ENCODE measurements at regions not wholly inside any gene's neighbourhood (a gene's known extent, or its start where the extent isn't known, plus 50 kb on each side); places are given as distances from the start of the nearest gene placed in this dataset.

DNA sequence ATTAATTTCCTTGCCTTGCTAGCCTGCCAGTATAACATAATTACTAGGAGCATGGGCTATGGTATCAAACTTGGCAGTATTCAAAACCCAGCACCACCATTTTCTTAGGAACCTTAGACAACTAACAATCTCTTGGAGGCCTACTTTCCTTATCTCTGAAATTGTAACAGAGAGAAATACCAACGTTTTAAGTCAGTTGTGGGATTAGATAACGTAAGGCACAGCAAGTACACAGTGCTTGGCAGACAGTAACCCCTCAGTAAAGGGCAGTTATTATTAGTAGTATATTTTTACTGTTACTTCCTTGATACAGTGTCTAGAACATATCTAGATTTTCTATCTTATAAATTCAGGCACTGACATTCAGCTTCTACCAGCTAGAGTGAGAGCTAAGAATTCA is 309.6 kb downstream of the ACTL7B start:
- DNase-seq: no peak

DNA sequence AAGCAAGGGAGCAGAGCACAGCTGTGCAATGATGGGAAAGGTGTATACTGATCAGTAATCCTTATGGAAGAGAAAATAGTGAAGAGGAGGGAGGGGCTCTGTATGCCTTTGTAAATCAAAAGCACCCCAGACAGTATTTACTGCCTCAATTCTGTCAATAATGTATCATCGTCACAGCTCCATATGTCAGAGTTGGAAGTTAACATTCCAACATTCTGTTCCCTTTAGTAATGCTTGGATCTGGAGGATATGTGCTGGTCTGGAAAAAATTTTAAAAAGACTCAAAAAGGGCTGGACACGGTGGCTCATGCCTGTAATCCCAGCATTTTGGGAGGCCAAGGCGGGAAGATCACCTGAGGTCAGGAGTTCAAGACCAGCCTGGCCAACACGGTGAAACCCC is 310.4 kb downstream of the ACTL7B start:
- no peak for DNase-seq

DNA sequence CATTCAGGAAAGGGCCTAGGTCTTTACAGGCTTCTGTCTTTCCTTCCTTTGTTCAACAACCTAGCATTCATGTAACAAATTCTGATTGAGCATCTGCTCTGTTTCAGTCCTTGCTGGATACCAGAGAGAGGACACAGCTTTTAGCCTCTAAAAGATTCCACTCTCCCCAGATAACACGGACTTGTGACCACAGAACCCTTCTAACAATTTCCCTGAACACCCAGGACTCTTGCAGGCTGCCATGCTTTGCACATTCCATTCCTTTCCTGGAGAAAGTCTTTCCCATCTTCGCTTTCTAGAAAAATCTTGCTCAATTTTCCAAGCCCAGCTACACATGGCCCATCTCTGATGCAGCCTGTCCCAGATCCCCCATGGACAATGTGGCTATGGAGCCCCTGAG is 310.9 kb downstream of the ACTL7B start:
- DNase-seq: no peak

DNA sequence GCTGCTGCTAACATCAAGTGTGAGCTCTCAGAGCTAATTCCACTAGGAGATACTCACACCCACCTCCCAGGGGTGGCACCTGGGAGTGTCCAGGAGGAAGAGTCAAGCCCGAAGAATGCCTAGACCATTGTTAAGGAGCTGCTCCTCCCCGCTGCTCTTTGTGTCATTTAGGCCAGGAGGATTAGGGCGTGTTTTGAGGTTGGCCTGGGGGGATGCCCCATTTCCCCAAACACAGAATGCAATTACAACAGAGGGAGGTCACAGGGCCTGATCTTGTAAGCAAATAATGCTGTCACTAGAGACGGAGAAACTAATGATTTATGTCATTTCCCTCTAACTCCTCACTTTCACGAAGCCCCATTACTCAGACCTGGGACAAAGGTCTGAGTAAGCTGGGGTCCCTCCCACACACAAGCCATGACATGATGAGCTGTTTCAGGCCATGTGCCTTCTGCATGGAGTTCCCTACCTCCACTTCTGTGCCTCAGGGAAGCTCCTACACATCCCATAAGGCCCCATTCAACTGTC is 312.5 kb downstream of the ACTL7B start:
- peak; percentile 54 for DNase-seq

DNA sequence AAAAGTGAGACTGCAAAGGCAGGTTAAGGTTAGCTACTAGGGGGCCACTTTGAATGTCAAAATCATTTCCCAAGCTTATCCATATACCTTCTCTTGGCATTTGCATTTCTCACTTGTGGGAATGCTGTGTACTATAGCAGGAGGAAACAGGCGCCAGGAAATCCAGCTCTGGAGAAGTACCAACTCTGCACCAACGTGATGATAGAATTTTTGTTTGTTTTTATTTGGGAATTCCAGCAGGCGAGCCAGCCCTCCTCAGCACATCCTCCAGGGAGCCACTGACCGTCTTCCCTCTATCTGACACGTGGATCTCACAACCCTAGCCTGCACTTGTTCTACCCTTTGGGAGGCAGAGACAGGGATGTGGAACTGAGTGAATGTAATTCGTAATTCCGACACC is 318.0 kb downstream of the ACTL7B start:
- no peak for DNase-seq

DNA sequence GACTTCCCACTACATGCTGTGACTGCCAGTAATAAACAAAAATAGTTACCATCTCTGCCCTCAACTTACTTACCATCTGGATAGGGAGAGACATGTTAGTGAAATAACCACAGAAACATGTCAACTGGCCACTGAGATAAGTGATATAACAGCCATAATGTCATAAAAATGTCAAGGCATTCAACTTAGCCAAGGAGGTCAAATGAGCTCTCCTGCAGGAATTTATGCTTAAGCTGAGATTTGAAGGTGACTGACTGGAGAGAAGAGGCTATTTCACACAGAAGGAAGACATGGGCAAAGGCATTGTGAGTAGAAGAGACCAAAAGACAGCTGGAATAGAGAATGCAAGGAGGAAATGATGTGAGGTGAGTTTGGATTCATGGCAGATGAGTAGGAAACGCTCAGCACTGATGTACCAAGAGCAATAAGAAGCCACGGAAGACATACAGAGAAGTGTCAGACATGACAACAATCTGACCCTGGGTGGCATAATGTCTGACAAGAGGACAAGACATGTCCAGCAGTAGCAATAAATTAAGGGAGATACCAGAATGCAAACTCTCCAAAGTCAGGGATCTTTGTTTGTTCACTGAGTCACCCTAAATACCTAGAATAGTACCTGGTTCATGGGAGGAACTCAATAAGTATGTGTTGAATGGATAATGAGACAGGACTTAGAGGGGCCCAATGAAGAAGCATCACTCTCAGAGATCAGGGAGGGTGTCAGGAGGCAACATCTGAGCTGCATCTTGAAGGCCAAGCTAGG is 318.8 kb downstream of the ACTL7B start:
- no peak for DNase-seq

DNA sequence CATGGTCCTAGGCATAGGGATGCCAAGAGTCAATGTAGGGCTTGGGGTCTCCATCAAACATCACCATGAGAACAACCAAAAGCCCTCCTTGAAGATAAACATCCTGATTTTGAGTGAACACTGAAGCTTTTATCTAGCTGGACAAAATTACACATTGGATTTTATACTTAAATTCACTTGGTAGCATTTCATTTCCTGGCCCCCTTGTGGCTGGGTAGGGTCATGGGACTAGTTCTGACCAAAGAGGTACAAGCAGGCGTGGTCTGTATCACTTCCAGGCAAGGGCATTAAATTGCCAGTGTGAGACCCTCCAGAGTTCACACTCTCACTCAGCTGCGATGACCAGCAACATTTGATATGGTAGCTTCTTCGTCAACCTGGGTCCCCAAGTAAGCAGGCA is 320.3 kb downstream of the ACTL7B start:
- DNase-seq: no peak

DNA sequence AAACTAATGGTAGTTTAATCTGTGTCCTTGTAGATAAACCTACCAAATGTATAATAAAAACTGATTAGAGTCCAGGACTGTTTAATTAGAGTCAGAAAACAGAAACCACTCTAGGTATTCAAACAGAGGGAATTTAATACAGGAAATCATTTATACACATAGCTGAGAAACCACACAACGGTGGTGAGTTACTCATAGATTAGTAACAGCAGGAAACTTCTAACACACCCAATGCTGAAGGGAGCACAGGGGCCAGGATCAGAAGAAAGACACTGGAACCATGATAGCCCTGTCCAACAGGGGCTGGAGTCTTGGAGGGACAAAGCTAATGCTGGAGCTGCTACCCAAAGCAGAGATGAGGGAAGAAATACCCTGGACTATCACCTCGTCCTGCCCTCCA is 321.0 kb downstream of the ACTL7B start:
- DNase-seq: no peak

DNA sequence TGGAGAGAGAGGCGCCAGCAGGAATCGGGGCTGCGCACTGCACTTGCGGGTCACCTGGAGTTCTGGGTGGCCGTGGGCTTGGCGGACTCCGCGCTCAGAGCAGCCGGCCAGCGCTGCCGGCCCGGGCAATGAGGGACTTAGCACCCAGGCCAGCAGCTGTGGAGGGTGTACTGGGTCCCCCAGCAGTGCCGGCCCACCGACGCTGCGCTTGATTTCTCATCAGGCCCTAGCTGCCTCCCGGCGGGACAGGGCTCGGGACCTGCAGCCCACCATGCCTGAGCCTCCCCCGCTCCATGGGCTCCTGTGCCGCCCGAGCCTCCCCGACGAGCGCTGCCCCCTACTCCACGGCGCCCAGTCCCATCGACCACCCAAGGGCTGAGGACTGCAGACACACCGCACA is 325.6 kb downstream of the ACTL7B start:
- no peak for DNase-seq

DNA sequence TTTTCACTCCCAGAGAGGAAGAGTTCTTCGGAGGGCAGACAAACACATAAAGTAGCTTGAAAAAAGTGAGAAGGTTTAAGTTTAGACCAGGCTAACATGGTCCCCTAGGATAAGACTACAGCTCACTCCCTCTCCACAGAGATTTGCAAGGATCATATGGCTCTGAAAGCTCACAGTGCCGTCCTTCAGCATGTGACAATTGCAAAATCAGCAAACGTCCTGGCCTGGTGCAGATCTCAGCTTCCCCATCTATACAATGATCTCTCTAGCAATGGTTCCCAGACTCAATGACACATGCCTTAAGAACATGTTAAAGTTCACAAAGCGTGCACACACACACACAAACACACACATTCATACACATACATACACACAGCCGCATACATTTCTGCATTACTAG is 327.6 kb downstream of the ACTL7B start:
- no peak for DNase-seq

DNA sequence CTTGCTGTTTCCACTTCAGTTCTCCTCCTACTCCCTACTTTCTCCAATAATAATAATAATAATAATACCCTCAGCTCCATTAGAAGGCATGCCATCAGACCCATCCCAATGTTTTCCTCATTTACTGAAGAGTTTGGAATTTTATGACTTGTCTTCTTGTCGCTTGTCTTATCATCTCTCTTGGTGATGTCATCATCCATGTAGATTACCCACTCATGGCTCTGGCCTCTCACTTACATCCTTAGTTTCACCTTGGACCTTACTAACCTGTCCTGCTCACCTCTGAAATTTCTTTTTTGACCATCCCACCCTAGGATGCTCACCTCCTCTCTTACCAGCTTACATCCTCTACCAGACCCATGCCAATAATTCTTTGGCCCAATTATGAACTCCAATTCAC is 329.3 kb downstream of the ACTL7B start:
- DNase-seq: no peak

DNA sequence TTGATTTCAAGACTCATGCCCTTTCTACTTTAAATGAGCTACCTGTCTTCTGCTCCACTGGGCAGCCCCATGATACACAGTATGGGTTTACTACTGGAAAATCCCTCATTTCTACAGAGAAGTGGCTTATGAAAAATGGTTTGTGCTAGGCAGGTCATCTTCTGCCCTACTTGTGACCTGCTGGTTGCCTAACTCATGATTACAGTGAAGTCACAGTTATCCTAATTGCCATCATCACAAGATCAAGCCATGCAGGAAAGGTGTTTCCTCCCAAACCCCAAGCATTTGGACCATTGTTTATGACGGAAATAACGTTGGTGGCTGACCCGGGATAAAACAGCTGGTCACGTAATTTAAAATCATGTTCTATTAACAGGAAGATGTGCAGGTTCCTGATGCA is 330.6 kb downstream of the ACTL7B start:
- DNase-seq: no peak

DNA sequence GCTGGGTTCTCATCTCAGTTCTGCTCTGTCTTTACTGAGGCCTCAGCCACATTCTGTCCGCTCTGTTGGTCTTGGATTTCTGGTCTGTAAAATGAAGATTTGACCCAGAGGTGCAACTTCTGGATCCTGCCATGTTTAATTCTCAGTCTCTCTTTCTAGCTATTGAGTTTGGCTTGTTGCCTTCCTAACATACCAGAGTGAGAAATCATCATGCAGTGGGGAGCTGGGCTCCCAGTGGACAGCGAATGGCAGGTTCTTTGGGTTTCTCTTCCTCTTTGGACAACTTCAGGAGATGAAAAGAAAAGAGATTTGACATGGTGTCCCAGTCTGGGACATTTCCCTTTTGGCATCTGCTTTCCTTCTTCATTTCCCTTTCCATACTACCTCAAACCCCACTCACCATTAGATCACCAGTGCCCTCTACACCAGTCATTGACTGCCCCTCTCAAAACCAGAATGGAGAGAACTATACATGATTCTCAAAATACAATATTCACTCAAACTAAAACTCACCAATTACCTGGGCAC is 334.7 kb downstream of the ACTL7B start:
- DNase-seq: no peak

DNA sequence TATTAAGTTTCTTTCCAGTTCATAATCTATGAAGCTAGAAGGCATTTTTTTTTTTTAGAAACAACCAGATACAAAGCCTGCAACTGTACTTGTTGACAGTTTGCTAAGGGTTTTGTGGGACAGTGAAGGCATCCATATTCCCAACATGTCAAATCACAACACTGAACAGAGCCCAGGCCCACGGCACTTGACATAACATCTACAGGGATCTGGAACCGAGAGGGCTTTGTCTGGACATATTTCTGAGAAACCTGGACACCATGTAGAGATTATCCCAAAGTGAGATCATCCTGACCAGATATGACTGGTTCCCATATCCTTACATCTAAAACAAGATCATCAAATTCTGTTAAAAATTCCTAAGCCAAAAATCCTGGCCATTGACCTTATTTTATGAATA is 336.3 kb downstream of the ACTL7B start:
- DNase-seq: no peak

DNA sequence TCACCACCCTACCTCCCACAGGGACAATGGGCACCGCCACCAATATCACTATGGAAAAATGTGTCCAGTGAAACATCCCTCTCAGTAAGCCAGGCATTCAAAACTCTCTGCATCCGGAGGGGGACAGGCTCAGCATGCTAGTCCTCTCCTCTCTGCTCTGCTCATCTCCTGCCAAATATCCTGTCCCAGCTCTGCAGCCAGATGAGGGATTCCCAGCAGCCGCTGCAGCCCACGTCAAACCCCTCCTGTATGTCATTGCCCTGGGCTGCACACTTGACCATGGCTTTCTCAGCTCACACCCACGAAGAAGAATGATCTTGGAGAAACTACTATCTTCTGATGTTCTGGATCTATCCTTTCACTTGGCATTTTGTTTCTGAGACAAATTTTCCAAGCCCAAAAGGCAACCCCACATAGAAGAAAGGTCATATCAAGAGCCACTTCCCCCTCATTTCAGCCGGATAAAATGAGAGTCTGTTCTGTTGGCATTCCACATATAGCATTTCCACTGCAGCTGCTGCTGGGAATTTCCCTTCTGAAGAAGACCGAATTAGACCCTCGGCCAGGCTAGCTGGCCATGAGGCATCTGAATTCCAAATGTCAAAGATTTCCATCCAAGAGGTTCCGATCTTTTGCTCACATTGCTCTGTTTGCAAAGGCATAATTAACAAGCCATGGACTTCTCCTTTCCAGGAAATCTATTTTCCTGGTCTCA is 338.0 kb downstream of the ACTL7B start:
- no peak for DNase-seq

DNA sequence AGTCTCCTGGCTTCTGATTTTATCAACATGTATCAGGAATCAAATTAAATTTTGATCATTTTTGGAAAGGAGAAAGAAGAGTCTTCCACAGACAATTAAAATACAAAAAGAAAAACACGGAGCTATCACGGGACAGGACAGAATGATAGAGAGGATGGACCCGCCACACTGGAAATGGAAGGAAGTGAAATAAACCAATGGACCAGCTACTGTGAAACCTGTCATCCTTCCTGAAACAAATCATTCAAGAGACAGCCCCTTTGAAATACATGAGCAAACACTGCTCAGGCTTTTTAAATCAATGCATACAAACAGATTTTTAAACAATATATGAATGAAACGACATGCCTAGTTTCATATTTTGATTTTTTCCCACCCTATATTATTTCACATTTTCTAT is 339.4 kb downstream of the ACTL7B start:
- no peak for DNase-seq

DNA sequence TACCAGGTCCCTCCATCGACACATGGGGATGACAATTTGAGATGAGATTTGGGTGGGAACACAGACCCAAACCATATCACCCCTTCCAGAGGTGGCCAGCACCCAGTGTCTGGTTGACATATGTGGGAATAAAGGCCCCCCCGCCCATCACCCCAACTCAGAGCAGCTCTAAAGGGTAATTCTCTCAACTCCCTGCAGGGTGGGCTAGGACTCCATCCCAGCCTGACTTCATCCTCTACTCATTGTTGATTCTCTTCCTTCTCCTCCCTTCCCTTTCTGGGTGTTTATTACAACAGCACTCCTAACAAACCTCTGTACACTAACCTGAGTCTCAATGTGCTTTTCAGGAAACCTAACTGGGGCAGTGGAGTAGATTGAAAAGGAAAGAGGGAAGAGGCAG is 339.9 kb downstream of the ACTL7B start:
- no peak for DNase-seq

DNA sequence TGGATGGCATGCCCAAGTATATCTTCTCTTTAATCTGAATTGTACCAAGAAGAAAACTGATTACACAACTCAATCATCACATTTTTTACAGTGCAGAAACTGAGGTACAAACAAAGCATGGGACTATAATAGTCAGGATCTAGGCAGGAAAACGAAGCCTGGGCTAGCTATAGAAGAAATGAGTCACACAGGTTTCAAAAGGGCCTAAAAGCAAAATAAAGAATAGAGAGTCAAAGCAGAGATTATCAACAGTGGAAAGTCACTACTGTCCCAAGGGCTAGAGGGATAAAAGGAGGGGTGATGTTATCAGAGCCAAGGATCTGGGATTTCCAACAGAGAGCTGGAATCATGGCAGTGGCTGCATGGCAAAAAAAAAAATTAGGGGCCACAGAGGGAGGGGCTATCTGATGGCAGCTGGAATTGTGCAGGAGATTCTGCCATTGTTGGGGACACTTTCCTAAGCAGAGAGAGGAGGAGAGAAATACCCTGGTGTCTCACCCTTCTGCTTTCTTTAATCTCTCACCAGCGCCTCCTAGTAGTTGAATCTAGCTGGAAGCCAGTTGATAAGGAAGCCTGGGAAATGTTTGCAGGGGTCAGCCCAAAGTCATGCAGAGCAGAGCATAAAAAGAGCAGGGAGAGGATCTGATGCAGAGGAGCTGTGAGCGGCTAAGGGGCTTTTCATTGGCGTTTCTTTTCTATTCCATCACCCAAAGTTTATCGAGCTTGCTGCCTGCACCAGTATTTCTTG is 343.2 kb downstream of the ACTL7B start:
- DNase-seq: no peak

DNA sequence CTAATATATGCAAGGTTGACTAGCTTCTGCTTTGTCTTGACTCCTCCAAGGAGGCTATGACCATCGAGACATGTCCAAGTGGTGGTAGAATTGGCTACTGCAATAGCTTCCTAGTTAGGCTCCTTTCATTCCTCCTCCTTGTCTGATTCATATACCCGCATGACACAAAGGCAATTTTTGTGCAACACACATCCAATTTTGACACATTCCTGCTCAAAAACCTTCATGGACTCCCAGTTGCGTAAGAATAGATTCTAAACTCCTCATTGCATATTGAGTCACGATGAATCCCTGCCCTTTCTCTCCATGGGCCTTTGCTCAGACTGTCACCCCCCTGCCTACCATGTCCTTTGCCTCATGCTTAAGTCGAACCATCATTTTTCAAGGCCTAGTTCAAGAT is 344.5 kb downstream of the ACTL7B start:
- DNase-seq: no peak

DNA sequence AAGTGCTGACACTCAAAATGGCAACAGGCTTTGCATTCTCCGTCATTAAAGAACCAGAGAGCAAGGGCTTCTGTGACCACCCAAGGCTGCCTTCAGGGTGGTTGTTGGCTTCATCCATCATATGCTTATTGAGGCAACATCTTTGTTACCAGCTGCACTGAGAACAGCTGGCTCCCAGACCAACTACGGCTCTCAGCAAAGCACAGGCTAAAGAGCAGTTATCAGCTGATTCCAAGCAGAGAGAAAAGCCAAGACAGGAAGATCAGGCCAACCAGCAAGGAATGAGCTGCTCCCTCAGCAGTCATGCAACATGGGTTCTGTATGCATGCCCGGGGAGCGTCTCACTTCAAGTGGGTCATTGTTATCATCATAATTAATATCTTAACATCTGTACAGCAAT is 358.9 kb downstream of the ACTL7B start:
- DNase-seq: no peak

DNA sequence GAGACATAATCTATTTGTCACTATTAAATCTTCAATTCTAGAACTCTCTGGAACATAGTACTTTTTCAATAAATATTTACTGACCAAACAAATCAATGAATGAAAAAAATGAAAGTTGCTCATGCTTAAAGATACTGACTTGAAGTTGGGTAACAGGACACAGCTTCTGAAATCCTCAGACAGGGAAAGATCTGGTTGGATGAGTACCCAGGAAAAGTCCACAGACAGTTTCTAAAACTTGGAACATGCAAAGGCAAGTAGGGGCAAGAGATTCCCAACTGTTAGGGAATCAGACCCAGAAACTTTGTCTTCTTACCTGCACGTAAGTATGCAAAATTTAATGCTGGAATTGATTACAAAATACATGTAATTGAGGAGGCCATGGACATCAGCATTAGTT is 366.2 kb downstream of the ACTL7B start:
- DNase-seq: no peak

DNA sequence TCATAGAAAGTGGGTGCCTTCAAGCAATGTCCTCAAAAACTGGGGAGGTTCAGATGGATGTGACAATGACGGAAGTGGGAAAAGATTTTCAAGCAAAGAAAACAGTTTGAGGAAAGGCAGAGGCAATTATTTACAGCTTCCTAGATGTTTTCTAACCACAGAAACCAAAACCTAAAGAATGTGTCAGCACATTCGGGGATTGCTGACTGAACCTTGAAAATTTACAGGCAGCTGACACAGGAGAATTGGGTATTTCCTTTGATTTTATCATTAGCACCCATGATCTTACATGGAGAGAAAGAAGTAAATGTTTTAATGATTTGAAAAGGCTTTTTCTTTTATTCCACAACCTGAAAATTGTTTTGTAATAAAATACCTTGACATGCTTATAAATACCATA is 369.0 kb downstream of the ACTL7B start:
- DNase-seq: no peak

DNA sequence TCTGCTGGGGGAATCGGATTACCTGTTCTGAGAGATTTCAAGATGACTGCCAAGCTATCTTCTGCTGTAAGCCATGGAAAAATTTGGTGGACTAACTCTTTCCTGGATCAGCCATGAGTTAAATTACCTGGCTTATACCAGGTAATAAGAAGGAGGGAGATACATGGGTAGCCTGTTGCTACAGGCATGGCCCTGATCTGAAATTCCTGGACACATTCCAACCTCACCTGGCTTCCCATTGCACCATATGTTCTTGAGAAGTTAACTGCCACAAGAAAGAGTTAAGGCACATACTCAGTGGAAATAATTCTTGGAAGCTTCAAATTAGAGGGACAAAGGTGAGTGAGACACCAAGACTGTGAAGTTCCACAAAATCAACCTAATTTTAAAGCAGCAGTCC is 371.3 kb downstream of the ACTL7B start:
- DNase-seq: no peak

DNA sequence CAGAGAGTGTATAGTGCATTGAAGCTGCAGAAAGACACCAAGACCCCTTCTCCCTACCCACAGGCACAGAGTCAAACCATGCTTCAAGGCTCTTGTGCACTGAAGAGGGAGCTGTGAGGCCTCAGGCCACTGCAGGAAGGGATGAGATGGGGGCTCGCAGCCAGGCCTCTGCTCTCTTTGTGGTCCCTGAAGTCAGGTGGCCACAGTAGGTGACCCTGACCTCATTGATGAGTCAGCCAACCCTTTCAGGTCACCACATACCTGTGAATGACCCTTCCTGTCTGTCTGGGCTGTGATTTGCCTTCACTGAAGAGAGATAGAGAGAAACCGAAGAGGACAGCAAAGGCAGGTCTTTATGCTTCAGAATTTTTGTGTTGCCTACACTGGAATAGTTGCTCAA is 372.1 kb downstream of the ACTL7B start:
- DNase-seq: no peak
